Breast epithelium (tissue), 3 donors: ENCODE measurements at regions not wholly inside any gene's neighbourhood (a gene's known extent, or its start where the extent isn't known, plus 50 kb on each side); places are given as distances from the start of the nearest gene placed in this dataset.

Experiments used
- CTCF ChIP-seq, 3 donors: fragments of 450-650 bp; IDR thresholded peaks; one replicate each; pipeline ENCODE4 v1.5.1; 2016 to 2017; ENCODE audit warnings: antibody characterized with exemption in 3 of 3, mild to moderate bottlenecking in 3 of 3, moderate library complexity in 3 of 3
- POLR2AphosphoS5 ChIP-seq, 3 donors: sonication (generic); formaldehyde crosslinking; IDR thresholded peaks; one replicate each; pipeline ENCODE4 v1.6.1; 2017; ENCODE audit warnings: antibody characterized with exemption in 3 of 3

GRCh38 chr13:81197483-81197882 is 856.6 kb upstream of the SPRY2 start:
- TF ChIP-seq POLR2AphosphoS5 (IDR thresholded peaks at IDR 0.05) (no peak), CTCF (IDR thresholded peaks at IDR 0.05) (no peak)
